Spleen (tissue), 7 donors: ENCODE measurements at regions not wholly inside any gene's neighbourhood (a gene's known extent, or its start where the extent isn't known, plus 50 kb on each side); places are given as distances from the start of the nearest gene placed in this dataset.

Experiments used
- CTCF ChIP-seq, 11 experiments: fragments of 200-600 bp in 7 of 11; fragments of 450-650 bp in 4 of 11; sonication (generic) in 4 of 11; IDR thresholded peaks in 8 of 11; conservative IDR thresholded peaks in 3 of 11; 1 replicate in 7 of 11; 2 replicates in 4 of 11; pipeline versions ENCODE4 v1.4.0 to v1.8.0; 2016 to 2021; ENCODE audit warnings: antibody characterized with exemption in 11 of 11, inconsistent platforms in 4 of 11, mild to moderate bottlenecking in 1 of 11
- POLR2A ChIP-seq, 3 donors: fragments of 450-650 bp; IDR thresholded peaks; one replicate each; pipeline ENCODE4 v1.5.1; 2017; ENCODE audit warnings: antibody characterized with exemption in 3 of 3, mild to moderate bottlenecking in 1 of 3
- donor health status: DM: no; HTN: no; CAD: no; lungs with moderate emphysema.
- donor health status: DM: no; HTN: no; CAD: no.
- donor health status: DM: no; HTN: no; CAD: no.

DNA sequence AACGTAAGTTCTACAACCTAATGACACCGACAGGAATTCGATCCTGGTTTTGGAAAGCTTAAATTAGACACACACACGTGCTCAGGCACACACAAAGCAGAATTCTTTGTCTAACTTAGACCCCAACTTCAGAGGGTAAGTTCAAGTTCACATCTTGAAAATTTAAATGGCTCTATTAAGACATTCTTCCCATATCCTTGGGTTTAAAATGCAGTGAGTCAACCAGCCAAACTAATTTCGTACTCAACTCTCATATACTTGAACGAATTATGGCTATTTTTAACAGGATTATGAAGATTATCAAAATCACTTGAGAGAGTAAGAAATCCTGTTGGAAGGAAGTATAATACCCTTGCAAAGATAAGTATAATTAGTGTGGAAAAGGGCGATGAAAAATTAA is 53.2 kb upstream of the ARL4C start:
- TF ChIP-seq CTCF (IDR thresholded peaks at IDR 0.05 in 8 of 11, conservative IDR thresholded peaks at IDR 0.05 in 3 of 11) = no peak
- TF ChIP-seq POLR2A (IDR thresholded peaks at IDR 0.05) = no peak
